SJCRH30 (cell line): ENCODE measurements at regions not wholly inside any gene's neighbourhood (a gene's known extent, or its start where the extent isn't known, plus 50 kb on each side); places are given as distances from the start of the nearest gene placed in this dataset.

Source experiments
- DNase-seq, 2 experiments: peaks; one replicate each; pipeline ENCODE4 v3.0.0-alpha.2; 2015 to 2020
- H3K27ac ChIP-seq: fragments of 250-450 bp; sonication (Bioruptor Pico); 2 replicates; pipeline ENCODE4 v1.5.1; 2020; ENCODE audit warnings: mild to moderate bottlenecking, moderate library complexity
- H3K27me3 ChIP-seq: fragments of 250-450 bp; sonication (Bioruptor Pico); 2 replicates; pipeline ENCODE4 v1.5.1; 2020; ENCODE audit warnings: mild to moderate bottlenecking, moderate library complexity
- H3K36me3 ChIP-seq: fragments of 250-450 bp; sonication (Bioruptor Pico); 2 replicates; pipeline ENCODE4 v1.5.1; 2020; ENCODE audit warnings: mild to moderate bottlenecking, moderate library complexity
- H3K4me1 ChIP-seq: fragments of 250-450 bp; sonication (Bioruptor Pico); 2 replicates; pipeline ENCODE4 v1.5.1; 2020; ENCODE audit warnings: mild to moderate bottlenecking, moderate library complexity
- H3K4me3 ChIP-seq: fragments of 250-450 bp; sonication (Bioruptor Pico); 2 replicates; pipeline ENCODE4 v1.5.1; 2020; ENCODE audit warnings: mild to moderate bottlenecking, moderate library complexity
- H3K9me3 ChIP-seq: fragments of 250-450 bp; sonication (Bioruptor Pico); replicated peaks from 2 replicates; pipeline ENCODE4 v1.5.1; 2020; ENCODE audit warnings: mild to moderate bottlenecking, moderate library complexity

DNA sequence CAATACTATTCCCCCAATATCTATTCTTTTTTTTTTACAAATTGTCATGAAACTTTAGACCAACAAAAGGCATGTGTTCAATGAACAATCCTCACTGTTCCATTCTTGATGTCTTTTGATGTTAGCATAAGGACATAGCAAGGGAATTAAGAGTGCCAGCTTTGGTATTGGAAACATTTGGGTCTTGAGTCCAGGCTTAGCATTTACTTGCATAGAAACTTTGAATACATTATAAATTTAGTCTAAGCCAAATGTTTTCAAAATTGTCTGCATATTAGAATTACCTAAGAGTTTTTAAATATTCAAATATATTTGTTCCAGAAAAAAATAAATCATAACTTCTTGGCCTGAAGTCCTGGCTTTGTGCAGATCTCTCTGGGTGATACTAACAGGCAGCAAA lies 406.5 kb downstream of the LRFN5 start:
- no peak overlapping the region for H3K4me3 ChIP-seq
- H3K4me1 ChIP-seq, result no peaks in the 10 kb centered on the region
- no peak for DNase-seq
- no peaks in the 10 kb centered on the region for H3K9me3 ChIP-seq
- H3K27me3 ChIP-seq, result no peaks in the 10 kb centered on the region
- no peaks in the 10 kb centered on the region for H3K36me3 ChIP-seq
- no peak overlapping the region for H3K27ac ChIP-seq

DNA sequence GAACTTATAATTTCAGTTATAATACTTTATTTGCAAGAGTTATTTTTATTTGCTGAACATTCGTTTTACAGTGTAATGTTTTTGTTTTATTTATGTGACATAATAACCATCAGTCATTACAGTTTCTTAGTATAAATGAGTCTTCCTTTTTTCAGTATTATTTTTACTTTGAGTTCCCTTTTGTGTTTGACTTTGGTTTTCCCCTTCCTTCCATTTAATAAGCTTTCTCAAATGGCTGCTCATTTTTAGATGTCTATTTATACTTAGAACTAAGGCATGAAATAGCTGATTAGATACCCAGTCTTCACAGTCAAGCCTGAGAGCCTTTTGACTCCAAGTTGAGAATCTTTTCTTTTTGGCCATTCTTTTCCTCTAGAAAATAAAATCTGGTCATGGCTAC lies 404.5 kb downstream of the LRFN5 start:
- Histone ChIP-seq H3K36me3 (no peaks in the 10 kb centered on the region), H3K27ac (no peak overlapping the region), H3K27me3 (no peaks in the 10 kb centered on the region), H3K4me3 (no peak overlapping the region), H3K9me3 (no peaks in the 10 kb centered on the region), H3K4me1 (no peaks in the 10 kb centered on the region)
- no peak for DNase-seq

DNA sequence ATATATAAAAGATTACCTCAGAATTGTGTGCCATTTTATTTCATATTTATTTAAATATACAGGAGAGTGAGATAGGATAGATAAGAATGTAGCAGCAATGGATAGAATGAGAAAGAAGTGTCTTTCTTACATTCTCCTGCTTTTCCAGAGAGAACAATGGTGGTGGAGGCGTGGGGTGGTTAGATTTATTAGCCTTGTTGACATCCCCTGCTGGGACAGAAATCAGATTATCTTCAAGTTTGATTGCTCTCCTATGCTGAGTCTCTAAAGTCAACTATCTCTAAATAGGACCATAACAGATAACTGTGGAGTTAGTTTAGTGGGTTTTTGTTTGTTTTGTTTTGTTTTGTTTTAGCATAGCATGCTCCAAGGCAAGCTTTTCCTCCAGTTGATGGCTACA lies 397.6 kb downstream of the LRFN5 start:
- H3K36me3 ChIP-seq, result no peaks in the 10 kb centered on the region
- H3K27me3 ChIP-seq, result no peaks in the 10 kb centered on the region
- H3K4me1 ChIP-seq, result no peaks in the 10 kb centered on the region
- H3K4me3 ChIP-seq, result no peak overlapping the region
- DNase-seq, result no peak
- no peaks in the 10 kb centered on the region for H3K9me3 ChIP-seq
- no peak overlapping the region for H3K27ac ChIP-seq

DNA sequence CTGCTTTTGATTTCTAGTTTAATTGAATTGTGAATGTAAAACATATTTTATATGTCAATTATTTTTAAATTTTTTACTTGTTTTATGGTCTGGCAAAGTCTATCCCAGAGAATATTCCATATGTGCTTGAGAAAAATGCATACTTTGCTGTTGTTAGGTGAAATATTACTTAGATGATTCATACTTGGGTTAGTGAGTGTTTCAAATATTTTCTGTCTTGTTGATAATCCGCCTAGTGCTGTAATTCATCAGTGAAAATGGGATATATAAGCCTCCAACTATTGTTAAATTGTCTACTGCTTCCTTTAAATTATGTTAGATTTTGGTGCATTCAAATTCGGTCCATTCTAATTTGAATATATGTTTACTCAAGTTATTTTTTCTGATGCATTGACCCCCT lies 395.5 kb downstream of the LRFN5 start:
- no peak overlapping the region for H3K4me3 ChIP-seq
- no peaks in the 10 kb centered on the region for H3K36me3 ChIP-seq
- H3K27me3 ChIP-seq, result no peaks in the 10 kb centered on the region
- H3K4me1 ChIP-seq, result no peaks in the 10 kb centered on the region
- H3K9me3 ChIP-seq, result no peaks in the 10 kb centered on the region
- no peak overlapping the region for H3K27ac ChIP-seq
- DNase-seq, result no peak

DNA sequence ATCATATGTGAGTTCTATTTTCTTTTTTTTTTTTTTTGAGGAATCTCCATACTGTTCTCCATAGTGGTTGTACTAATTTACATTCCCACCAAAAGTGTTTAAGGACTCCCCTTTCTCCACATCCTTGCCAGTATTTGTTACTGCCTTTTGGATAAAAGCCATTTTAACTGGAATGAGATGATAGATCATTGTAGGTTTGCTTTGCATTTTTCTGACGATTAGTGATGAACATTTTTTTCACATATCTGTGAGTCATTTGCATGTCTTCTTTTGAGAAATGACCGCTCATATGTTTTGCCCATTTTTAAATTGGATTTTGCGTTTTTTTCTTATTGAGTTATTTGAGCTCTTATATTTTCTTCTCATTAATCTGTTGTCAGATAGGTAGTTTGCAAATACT lies 394.8 kb downstream of the LRFN5 start:
- Histone ChIP-seq H3K27me3 (no peaks in the 10 kb centered on the region), H3K4me1 (no peaks in the 10 kb centered on the region), H3K9me3 (no peaks in the 10 kb centered on the region), H3K36me3 (no peaks in the 10 kb centered on the region), H3K27ac (no peak overlapping the region), H3K4me3 (no peak overlapping the region)
- no peak for DNase-seq

- Histone ChIP-seq H3K36me3 (no peaks in the 10 kb centered on the region), H3K4me3 (no peak overlapping the region), H3K27me3 (no peaks in the 10 kb centered on the region), H3K9me3 (no peaks in the 10 kb centered on the region), H3K27ac (no peak overlapping the region), H3K4me1 (no peaks in the 10 kb centered on the region)
- no peak for DNase-seq
Observed at GRCh38 chr14:42000450-42000849, 393.8 kb downstream of the LRFN5 start.

GRCh38 chr14:41993687-41994086 lies 387.0 kb downstream of the LRFN5 start:
- H3K27me3 ChIP-seq, result no peaks in the 10 kb centered on the region
- DNase-seq, result no peak
- H3K36me3 ChIP-seq, result no peaks in the 10 kb centered on the region
- H3K4me1 ChIP-seq, result no peaks in the 10 kb centered on the region
- no peaks in the 10 kb centered on the region for H3K9me3 ChIP-seq
- no peak overlapping the region for H3K4me3 ChIP-seq
- H3K27ac ChIP-seq, result no peak overlapping the region

DNA sequence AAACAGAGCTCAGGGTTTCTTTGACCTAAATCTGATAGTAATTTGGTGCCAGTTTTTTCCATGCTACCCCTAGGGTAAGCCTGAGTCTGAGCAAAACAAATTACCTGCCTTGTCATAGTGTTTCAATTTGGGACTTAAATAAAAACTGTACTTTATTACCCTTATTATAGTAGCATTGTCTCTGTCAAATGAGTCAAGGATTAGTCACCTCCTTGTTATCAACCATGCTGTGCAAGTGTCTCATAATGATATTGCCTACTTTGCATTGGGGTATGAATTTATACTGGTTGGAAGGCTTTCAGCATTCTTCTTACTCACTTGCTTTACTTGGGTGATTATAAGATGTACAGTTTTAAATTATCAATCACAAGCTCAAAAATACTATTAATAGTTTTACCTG lies 380.0 kb downstream of the LRFN5 start:
- Histone ChIP-seq H3K9me3 (no peaks in the 10 kb centered on the region), H3K4me1 (no peaks in the 10 kb centered on the region), H3K27me3 (no peaks in the 10 kb centered on the region), H3K4me3 (no peak overlapping the region), H3K27ac (no peak overlapping the region), H3K36me3 (no peaks in the 10 kb centered on the region)
- DNase-seq, result no peak

- H3K36me3 ChIP-seq, result no peaks in the 10 kb centered on the region
- no peak overlapping the region for H3K27ac ChIP-seq
- no peak for DNase-seq
- H3K4me1 ChIP-seq, result no peaks in the 10 kb centered on the region
- H3K9me3 ChIP-seq, result no peaks in the 10 kb centered on the region
- no peaks in the 10 kb centered on the region for H3K27me3 ChIP-seq
- no peak overlapping the region for H3K4me3 ChIP-seq
Observed at GRCh38 chr14:41986083-41986645, 379.5 kb downstream of the LRFN5 start.

DNA sequence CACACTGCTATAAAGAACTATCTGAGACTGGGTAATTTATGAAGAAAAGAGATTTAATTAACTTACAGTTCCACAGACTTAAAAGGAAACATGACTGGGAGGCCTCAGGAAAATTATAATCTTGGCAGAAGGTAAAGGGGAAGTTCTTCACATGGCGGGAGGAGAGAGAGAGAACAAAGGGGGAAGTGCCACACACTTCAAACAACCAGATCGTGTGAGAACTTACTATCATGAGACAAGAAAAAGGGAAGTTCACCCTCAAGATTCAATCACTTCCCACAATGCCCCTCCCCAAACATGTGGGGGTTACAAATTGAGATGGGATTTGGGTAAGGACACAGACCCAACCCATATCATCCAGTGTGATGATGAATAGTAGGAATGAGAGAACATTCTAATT lies 366.5 kb downstream of the LRFN5 start:
- Histone ChIP-seq H3K27me3 (no peaks in the 10 kb centered on the region), H3K9me3 (no peaks in the 10 kb centered on the region; the same call in 1 of the 2 replicates), H3K4me1 (no peaks in the 10 kb centered on the region), H3K4me3 (no peak overlapping the region), H3K36me3 (no peaks in the 10 kb centered on the region), H3K27ac (no peak overlapping the region)
- DNase-seq, result no peak

DNA sequence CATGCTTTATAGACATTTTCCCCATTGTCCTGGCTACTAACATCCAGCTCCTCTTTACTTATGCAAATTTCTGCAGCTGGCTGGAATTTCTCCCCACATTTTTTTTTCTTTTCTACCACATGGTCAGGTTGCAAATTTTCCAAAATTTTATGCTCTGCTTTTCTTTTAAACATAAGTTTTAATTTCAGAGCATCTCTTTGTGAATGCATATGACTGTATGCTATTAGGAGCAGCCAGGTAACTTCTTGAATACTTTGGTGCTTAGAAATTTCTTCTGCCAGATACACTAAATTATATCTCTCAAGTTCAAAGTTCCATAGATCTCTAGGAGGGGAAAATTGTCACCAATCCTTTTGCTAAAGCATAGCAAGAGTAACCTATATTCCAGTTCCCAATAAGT lies 365.9 kb downstream of the LRFN5 start:
- no peaks in the 10 kb centered on the region for H3K4me1 ChIP-seq
- H3K27ac ChIP-seq, result no peak overlapping the region
- H3K4me3 ChIP-seq, result no peak overlapping the region
- H3K36me3 ChIP-seq, result no peaks in the 10 kb centered on the region
- H3K27me3 ChIP-seq, result no peaks in the 10 kb centered on the region
- H3K9me3 ChIP-seq, result no peaks in the 10 kb centered on the region; the same call in 1 of the 2 replicates
- DNase-seq, result no peak

DNA sequence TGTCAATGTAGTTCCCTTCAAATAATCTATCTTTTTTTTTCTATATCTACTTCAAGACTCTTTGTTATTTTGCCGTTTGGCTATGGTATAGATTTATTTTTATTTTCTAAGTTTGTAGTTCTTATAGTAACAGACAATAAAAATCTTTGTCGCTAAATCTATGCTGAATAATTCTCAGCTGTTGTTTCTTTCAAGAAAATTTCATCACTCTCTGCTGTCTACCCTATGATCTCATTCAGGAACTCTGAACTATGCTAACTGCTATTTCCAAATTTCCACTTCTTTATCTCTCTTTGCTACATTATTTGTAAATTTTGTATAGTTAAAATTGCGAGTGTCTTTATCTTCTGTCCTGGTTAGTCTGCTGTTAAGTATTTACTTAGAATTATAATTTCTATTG lies 353.6 kb downstream of the LRFN5 start:
- Histone ChIP-seq H3K9me3 (no peaks in the 10 kb centered on the region), H3K27ac (peak overlapping the region; percentile 62), H3K36me3 (no peaks in the 10 kb centered on the region), H3K27me3 (no peaks in the 10 kb centered on the region), H3K4me3 (peak overlapping the region; percentile 3; the same call in 1 of the 2 replicates), H3K4me1 (peaks cover 14% of the 10 kb centered on the region)
- peak in 1 of 2 experiments; percentile 38 for DNase-seq

DNA sequence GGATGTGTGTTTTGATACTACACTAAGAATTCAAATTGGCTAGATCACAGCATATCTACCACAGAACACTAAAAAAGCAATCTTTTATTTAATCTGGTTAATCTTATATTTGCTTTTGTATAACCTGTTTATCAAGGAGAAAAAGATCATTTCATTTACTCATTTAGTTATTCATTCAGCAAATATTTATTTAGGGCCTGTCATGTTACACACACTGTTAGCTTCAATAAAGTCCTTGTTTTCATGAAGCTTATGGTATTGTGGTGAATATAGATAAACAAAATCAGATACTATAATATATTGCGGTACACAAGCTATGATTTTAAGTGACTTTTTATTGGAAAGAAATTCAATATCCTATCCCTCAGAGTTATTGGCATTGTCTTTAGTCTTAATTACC lies 350.8 kb downstream of the LRFN5 start:
- H3K4me3 ChIP-seq, result no peak overlapping the region
- no peaks in the 10 kb centered on the region for H3K9me3 ChIP-seq
- H3K27ac ChIP-seq, result no peak overlapping the region
- no peaks in the 10 kb centered on the region for H3K27me3 ChIP-seq
- DNase-seq, result no peak
- H3K4me1 ChIP-seq, result peaks cover 14% of the 10 kb centered on the region
- H3K36me3 ChIP-seq, result no peaks in the 10 kb centered on the region
